Left kidney (tissue), 1 donor: ENCODE measurements at regions not wholly inside any gene's neighbourhood (a gene's known extent, or its start where the extent isn't known, plus 50 kb on each side); places are given as distances from the start of the nearest gene placed in this dataset.

Source experiments
- DNase-seq: peaks from one replicate; pipeline ENCODE4 v3.0.0-alpha.2; 2013

- DNase-seq: no peak
These were observed 76.9 kb upstream of the CDH20 start for GRCh38 chr18:61256291-61256690.

DNA sequence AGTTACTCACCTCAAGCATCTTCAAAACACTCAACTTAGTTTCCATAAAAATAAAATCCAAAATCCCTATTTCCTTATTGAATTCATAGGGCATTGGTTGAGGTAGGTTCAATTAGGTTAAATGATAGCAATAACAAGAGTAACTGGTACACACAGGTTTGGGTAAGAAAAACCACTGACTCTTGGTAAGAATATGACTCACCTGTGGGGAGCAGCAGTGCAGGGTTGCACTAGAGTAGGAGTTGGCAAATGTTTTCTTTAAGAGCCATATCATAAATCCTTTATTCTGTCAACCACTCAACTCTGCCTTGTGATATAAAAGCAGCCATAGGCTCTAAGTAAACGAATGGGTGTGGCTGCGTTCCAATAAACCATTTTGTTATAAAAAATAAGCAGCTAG is 71.4 kb upstream of the CDH20 start:
- no peak for DNase-seq

DNA sequence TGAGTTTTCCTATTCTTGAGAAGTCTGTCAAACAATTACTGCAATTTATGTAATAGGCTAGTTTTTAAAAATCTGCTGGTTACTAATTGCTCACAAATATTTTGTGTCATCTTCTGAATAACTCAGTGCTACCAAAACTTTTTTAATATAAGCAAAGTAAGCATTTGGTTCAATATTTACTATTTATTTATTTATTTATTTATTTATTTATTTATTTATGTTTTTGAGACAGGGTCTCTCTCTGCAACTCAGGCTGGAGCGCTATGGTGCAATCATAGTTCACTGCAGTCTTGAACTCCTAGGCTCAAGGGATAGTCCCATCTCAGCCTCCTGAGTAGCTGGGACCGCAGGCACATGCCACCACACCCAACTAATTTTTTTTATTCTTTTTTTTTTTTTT is 60.4 kb upstream of the CDH20 start:
- no peak for DNase-seq

GRCh38 chr18:61273533-61273932 is 59.7 kb upstream of the CDH20 start:
- no peak for DNase-seq

- no peak for DNase-seq
These were observed 58.7 kb upstream of the CDH20 start for GRCh38 chr18:61274416-61274960.

GRCh38 chr18:61277808-61278207 is 55.4 kb upstream of the CDH20 start:
- no peak for DNase-seq

- DNase-seq: no peak
These were observed 51.8 kb upstream of the CDH20 start for GRCh38 chr18:61281431-61281830.

DNA sequence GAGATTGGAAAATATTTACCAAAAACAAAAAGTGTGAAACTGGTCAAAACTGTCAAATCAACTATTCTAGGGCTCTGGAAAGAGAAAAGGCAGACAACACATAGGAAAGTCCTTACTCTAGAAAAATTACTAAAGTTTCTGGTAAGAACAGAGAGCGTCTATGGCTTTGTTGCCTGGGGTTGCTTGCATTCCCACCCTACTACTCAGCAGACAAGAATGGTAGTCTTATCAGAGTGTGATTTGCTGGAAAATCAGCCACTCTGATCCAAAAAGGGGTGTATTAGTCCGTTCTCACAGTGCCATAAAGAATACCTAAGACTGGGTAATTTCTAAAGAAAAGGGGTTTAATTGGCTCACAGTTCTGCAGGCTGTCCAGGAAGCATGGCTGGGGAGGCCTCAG is 50.3 kb upstream of the CDH20 start:
- DNase-seq: no peak
